Activated CD4-positive, CD25-positive, alpha-beta regulatory T cell (primary cell): ENCODE measurements at regions not wholly inside any gene's neighbourhood (a gene's known extent, or its start where the extent isn't known, plus 50 kb on each side); places are given as distances from the start of the nearest gene placed in this dataset.

Source experiments
- DNase-seq, 4 experiments: peaks; one replicate each; lab custom pipeline; 2025; lab: John Stamatoyannopoulos, UW

GRCh38 chr17:77419095-77419494, 278.3 kb downstream of the SEC14L1 start:
- DNase-seq: no peak

- DNase-seq: no peak
Measured at GRCh38 chr17:77419547-77420094, 278.9 kb downstream of the SEC14L1 start.

- DNase-seq: no peak
Measured at GRCh38 chr17:77420095-77420803, 279.5 kb downstream of the SEC14L1 start.

GRCh38 chr17:77420804-77421629, 280.2 kb downstream of the SEC14L1 start:
- peak in 1 of 4 experiments; percentile 21 for DNase-seq

- DNase-seq: no peak
Measured at GRCh38 chr17:77421630-77421972, 280.8 kb downstream of the SEC14L1 start.

- DNase-seq: no peak
Measured at GRCh38 chr17:77422104-77422747, 281.5 kb downstream of the SEC14L1 start.

GRCh38 chr17:77422748-77423113, 282.0 kb downstream of the SEC14L1 start:
- DNase-seq: no peak

GRCh38 chr17:77423589-77424451, 283.1 kb downstream of the SEC14L1 start:
- no peak for DNase-seq

GRCh38 chr17:77424585-77425344, 284.0 kb downstream of the SEC14L1 start:
- DNase-seq: no peak

- DNase-seq: no peak
Measured at GRCh38 chr17:77425348-77425747, 284.6 kb downstream of the SEC14L1 start.

GRCh38 chr17:77425791-77426641, 285.2 kb downstream of the SEC14L1 start:
- DNase-seq: no peak

- DNase-seq: no peak
Measured at GRCh38 chr17:77426676-77427386, 286.1 kb downstream of the SEC14L1 start.

- DNase-seq: no peak
Measured at GRCh38 chr17:77427391-77427991, 286.7 kb downstream of the SEC14L1 start.

GRCh38 chr17:77428020-77428748, 287.4 kb downstream of the SEC14L1 start:
- DNase-seq: no peak

- DNase-seq: no peak
Measured at GRCh38 chr17:77428749-77429368, 288.1 kb downstream of the SEC14L1 start.

- no peak for DNase-seq
Measured at GRCh38 chr17:77429369-77429968, 288.7 kb downstream of the SEC14L1 start.
